SK-N-SH (cell line): ENCODE measurements at regions not wholly inside any gene's neighbourhood (a gene's known extent, or its start where the extent isn't known, plus 50 kb on each side); places are given as distances from the start of the nearest gene placed in this dataset.

Experiments used
- NFIC ChIP-seq: IDR thresholded peaks from 2 replicates; pipeline ENCODE4 v1.4.0; 2012; ENCODE audit warnings: borderline replicate concordance
- POLR2AphosphoS5 ChIP-seq: IDR thresholded peaks from 2 replicates; pipeline ENCODE4 v1.6.1; 2012; ENCODE audit warnings: low read depth, low read length
- RFX5 ChIP-seq: IDR thresholded peaks from 2 replicates; pipeline ENCODE4 v1.6.1; 2012; ENCODE audit warnings: mild to moderate bottlenecking, improper control_type of control experiment, low read length
- TF ChIP-seq, protein P1 (sequence below): fragments of 200-600 bp; sonication (generic); IDR thresholded peaks from 2 replicates; pipeline ENCODE4 v1.6.1; 2017; ENCODE audit warnings: antibody characterized with exemption, mild to moderate bottlenecking, moderate library complexity
- TF ChIP-seq, protein P2 (sequence below): IDR thresholded peaks from 2 replicates; pipeline ENCODE4 v1.4.0; 2012; ENCODE audit warnings: low read depth, borderline replicate concordance

GRCh38 chr6:155645325-155645724 lies 189.7 kb upstream of the NOX3 start:
- TF ChIP-seq, protein P1, sequence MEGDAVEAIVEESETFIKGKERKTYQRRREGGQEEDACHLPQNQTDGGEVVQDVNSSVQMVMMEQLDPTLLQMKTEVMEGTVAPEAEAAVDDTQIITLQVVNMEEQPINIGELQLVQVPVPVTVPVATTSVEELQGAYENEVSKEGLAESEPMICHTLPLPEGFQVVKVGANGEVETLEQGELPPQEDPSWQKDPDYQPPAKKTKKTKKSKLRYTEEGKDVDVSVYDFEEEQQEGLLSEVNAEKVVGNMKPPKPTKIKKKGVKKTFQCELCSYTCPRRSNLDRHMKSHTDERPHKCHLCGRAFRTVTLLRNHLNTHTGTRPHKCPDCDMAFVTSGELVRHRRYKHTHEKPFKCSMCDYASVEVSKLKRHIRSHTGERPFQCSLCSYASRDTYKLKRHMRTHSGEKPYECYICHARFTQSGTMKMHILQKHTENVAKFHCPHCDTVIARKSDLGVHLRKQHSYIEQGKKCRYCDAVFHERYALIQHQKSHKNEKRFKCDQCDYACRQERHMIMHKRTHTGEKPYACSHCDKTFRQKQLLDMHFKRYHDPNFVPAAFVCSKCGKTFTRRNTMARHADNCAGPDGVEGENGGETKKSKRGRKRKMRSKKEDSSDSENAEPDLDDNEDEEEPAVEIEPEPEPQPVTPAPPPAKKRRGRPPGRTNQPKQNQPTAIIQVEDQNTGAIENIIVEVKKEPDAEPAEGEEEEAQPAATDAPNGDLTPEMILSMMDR, result no peak
- TF ChIP-seq NFIC, result no peak
- no peak for TF ChIP-seq RFX5
- TF ChIP-seq POLR2AphosphoS5, result no peak
- TF ChIP-seq, protein P2, sequence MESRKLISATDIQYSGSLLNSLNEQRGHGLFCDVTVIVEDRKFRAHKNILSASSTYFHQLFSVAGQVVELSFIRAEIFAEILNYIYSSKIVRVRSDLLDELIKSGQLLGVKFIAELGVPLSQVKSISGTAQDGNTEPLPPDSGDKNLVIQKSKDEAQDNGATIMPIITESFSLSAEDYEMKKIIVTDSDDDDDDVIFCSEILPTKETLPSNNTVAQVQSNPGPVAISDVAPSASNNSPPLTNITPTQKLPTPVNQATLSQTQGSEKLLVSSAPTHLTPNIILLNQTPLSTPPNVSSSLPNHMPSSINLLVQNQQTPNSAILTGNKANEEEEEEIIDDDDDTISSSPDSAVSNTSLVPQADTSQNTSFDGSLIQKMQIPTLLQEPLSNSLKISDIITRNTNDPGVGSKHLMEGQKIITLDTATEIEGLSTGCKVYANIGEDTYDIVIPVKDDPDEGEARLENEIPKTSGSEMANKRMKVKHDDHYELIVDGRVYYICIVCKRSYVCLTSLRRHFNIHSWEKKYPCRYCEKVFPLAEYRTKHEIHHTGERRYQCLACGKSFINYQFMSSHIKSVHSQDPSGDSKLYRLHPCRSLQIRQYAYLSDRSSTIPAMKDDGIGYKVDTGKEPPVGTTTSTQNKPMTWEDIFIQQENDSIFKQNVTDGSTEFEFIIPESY, result no peak
